ENCODE measurements at regions not wholly inside any gene's neighbourhood (a gene's known extent, or its start where the extent isn't known, plus 50 kb on each side); places are given as distances from the start of the nearest gene placed in this dataset.

DNA sequence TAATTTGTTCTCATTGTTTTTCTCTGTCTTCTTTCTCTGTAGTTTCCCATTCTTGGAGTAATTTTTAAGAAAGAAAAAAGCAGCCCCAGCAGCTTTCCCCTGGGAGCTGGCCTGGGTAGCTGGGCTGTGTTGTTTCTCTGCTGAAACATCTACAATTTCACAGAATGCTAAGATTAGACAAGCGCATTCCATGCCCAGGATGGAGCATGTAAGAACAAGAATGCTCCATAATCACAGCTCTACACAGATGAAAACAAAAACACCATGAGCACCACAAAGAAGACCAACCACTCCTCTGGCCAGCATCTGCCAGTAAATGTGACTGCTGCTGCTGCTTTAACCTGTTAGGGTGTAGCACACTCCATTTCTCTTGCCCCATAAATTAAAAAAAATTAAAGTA is 239.2 kb upstream of the SLITRK1 start:
- TF ChIP-seq, protein P1, sequence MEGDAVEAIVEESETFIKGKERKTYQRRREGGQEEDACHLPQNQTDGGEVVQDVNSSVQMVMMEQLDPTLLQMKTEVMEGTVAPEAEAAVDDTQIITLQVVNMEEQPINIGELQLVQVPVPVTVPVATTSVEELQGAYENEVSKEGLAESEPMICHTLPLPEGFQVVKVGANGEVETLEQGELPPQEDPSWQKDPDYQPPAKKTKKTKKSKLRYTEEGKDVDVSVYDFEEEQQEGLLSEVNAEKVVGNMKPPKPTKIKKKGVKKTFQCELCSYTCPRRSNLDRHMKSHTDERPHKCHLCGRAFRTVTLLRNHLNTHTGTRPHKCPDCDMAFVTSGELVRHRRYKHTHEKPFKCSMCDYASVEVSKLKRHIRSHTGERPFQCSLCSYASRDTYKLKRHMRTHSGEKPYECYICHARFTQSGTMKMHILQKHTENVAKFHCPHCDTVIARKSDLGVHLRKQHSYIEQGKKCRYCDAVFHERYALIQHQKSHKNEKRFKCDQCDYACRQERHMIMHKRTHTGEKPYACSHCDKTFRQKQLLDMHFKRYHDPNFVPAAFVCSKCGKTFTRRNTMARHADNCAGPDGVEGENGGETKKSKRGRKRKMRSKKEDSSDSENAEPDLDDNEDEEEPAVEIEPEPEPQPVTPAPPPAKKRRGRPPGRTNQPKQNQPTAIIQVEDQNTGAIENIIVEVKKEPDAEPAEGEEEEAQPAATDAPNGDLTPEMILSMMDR (conservative IDR thresholded peaks at IDR 0.05; ENCODE audit: low read depth, low read length): no peak
- no peak for TF ChIP-seq EZH2 (IDR thresholded peaks at IDR 0.05; ENCODE audit: borderline replicate concordance, low read depth, low read length, poor library complexity, severe bottlenecking)
